H9 (cell line): ENCODE measurements at regions not wholly inside any gene's neighbourhood (a gene's known extent, or its start where the extent isn't known, plus 50 kb on each side); places are given as distances from the start of the nearest gene placed in this dataset.

Source experiments
- DNase-seq: peaks from one replicate; pipeline ENCODE4 v3.0.0-alpha.2; 2017
- H2AFZ ChIP-seq: one replicate; pipeline ENCODE4 v1.6.1; 2013; ENCODE audit warnings: mild to moderate bottlenecking, low read length, control low read depth, moderate library complexity
- H2AK5ac ChIP-seq: 2 replicates; pipeline ENCODE4 v1.6.1; 2013; ENCODE audit warnings: low read length, control low read depth, mixed read lengths; ENCODE audit not compliant: insufficient read length
- H2BK120ac ChIP-seq: one replicate; pipeline ENCODE4 v1.6.1; 2013; ENCODE audit warnings: low read depth, mild to moderate bottlenecking, low read length, control low read depth, inconsistent platforms; ENCODE audit not compliant: poor library complexity, severe bottlenecking
- H2BK12ac ChIP-seq: 2 replicates; pipeline ENCODE4 v1.6.1; 2013; ENCODE audit warnings: low read length, control low read depth, mixed read lengths, low read depth; ENCODE audit not compliant: insufficient read length
- H2BK15ac ChIP-seq: 2 replicates; pipeline ENCODE4 v1.6.1; 2013; ENCODE audit warnings: low read depth, low read length, control low read depth
- H2BK20ac ChIP-seq: one replicate; pipeline ENCODE4 v1.6.1; 2013; ENCODE audit warnings: low read depth, mild to moderate bottlenecking, low read length, control low read depth, inconsistent platforms; ENCODE audit not compliant: poor library complexity, severe bottlenecking
- H2BK5ac ChIP-seq: 2 replicates; pipeline ENCODE4 v1.6.1; 2013; ENCODE audit warnings: low read length, control low read depth, mixed read lengths; ENCODE audit not compliant: insufficient read length
- H3K14ac ChIP-seq: 2 replicates; pipeline ENCODE4 v1.6.1; 2013; ENCODE audit warnings: low read length, control low read depth; ENCODE audit not compliant: insufficient read depth
- H3K18ac ChIP-seq: 2 replicates; pipeline ENCODE4 v1.6.1; 2013; ENCODE audit warnings: low read depth, mild to moderate bottlenecking, mixed read lengths, low read length, control low read depth; ENCODE audit not compliant: insufficient read length
- H3K23ac ChIP-seq: 2 replicates; pipeline ENCODE4 v1.6.1; 2013; ENCODE audit warnings: low read length, control low read depth, mixed read lengths, low read depth; ENCODE audit not compliant: insufficient read length
- H3K23me2 ChIP-seq: 2 replicates; pipeline ENCODE4 v1.6.1; 2013; ENCODE audit warnings: low read depth, mild to moderate bottlenecking, mixed read lengths, low read length, control low read depth; ENCODE audit not compliant: insufficient read length, poor library complexity, severe bottlenecking
- H3K27ac ChIP-seq: 2 replicates; pipeline ENCODE4 v1.5.1; 2013; ENCODE audit warnings: low read length, control low read depth, mixed read lengths, low read depth; ENCODE audit not compliant: insufficient read length
- H3K27me3 ChIP-seq: 2 replicates; pipeline ENCODE4 v1.6.1; 2013; ENCODE audit warnings: low read length, control low read depth, inconsistent platforms; ENCODE audit not compliant: insufficient read depth
- H3K4ac ChIP-seq: 2 replicates; pipeline ENCODE4 v1.6.1; 2013; ENCODE audit warnings: low read depth, mild to moderate bottlenecking, control low read depth, inconsistent platforms, low read length, moderate library complexity
- H3K4me1 ChIP-seq: 2 replicates; pipeline ENCODE4 v1.6.1; 2013; ENCODE audit warnings: low read length, control low read depth, inconsistent platforms; ENCODE audit not compliant: insufficient read depth
- H3K4me2 ChIP-seq: 2 replicates; pipeline ENCODE4 v1.6.1; 2013; ENCODE audit warnings: low read length, control low read depth, mixed read lengths; ENCODE audit not compliant: insufficient read length, insufficient read depth
- H3K56ac ChIP-seq: 2 replicates; pipeline ENCODE4 v1.6.1; 2013; ENCODE audit warnings: low read depth, mild to moderate bottlenecking, mixed read lengths, low read length, control low read depth; ENCODE audit not compliant: insufficient read length
- H3K79me1 ChIP-seq: 2 replicates; pipeline ENCODE4 v1.6.1; 2013; ENCODE audit warnings: low read depth, mild to moderate bottlenecking, moderate library complexity, low read length, control low read depth, inconsistent platforms; ENCODE audit not compliant: insufficient read depth, poor library complexity, severe bottlenecking
- H3K79me2 ChIP-seq: 2 replicates; pipeline ENCODE4 v1.6.1; 2013; ENCODE audit warnings: low read length, control low read depth, inconsistent platforms; ENCODE audit not compliant: insufficient read depth
- H3K9ac ChIP-seq: 2 replicates; pipeline ENCODE4 v1.6.1; 2013; ENCODE audit warnings: low read length, control low read depth, mixed read lengths; ENCODE audit not compliant: insufficient read length; ENCODE audit errors: extremely low read depth
- H3K9me3 ChIP-seq: one replicate; pipeline ENCODE4 v1.6.1; 2013; ENCODE audit warnings: low read depth, low read length, inconsistent platforms; ENCODE audit not compliant: control insufficient read depth
- H3T11ph ChIP-seq: one replicate; pipeline ENCODE4 v1.6.1; 2013; ENCODE audit warnings: mild to moderate bottlenecking, low read length, control low read depth, inconsistent platforms
- H4K20me1 ChIP-seq: one replicate; pipeline ENCODE4 v1.6.1; 2013; ENCODE audit not compliant: control insufficient read depth, insufficient read length, insufficient read depth
- H4K5ac ChIP-seq: 2 replicates; pipeline ENCODE4 v1.6.1; 2013; ENCODE audit warnings: low read depth, mild to moderate bottlenecking, mixed read lengths, low read length, control low read depth; ENCODE audit not compliant: insufficient read length
- H4K8ac ChIP-seq: replicated peaks from 2 replicates; pipeline ENCODE4 v1.6.1; 2013; ENCODE audit warnings: low read length, control low read depth, mixed read lengths, low read depth; ENCODE audit not compliant: insufficient read length
- H4K91ac ChIP-seq: 2 replicates; pipeline ENCODE4 v1.6.1; 2013; ENCODE audit warnings: low read depth, mild to moderate bottlenecking, moderate library complexity, mixed read lengths, low read length, control low read depth; ENCODE audit not compliant: insufficient read length
- H3K27ac Mint-ChIP-seq, 3 experiments: 2 replicates in 2 of 3; 3 replicates in 1 of 3; pipeline ENCODE4 v1.8.0; 2020 to 2021; ENCODE audit warnings: mixed read lengths in 3 of 3, mild to moderate bottlenecking in 1 of 3, moderate library complexity in 1 of 3
- H3K27me3 Mint-ChIP-seq: 2 replicates; pipeline ENCODE4 v1.8.0; 2021; ENCODE audit warnings: low read depth, mild to moderate bottlenecking, moderate library complexity, mixed read lengths
- H3K36me3 Mint-ChIP-seq, 3 experiments: 2 replicates in 2 of 3; 3 replicates in 1 of 3; pipeline ENCODE4 v1.8.0; 2020 to 2021; ENCODE audit warnings: low read depth in 3 of 3, mixed read lengths in 3 of 3; ENCODE audit not compliant: insufficient read depth in 1 of 3
- H3K4me1 Mint-ChIP-seq, 2 experiments: 2 replicates each; pipeline ENCODE4 v1.8.0; 2020; ENCODE audit warnings: mixed read lengths in 2 of 2
- H3K4me3 Mint-ChIP-seq, 2 experiments: 2 replicates in 1 of 2; 3 replicates in 1 of 2; pipeline ENCODE4 v1.8.0; 2020 to 2021; ENCODE audit warnings: mild to moderate bottlenecking in 2 of 2, mixed read lengths in 2 of 2, moderate library complexity in 1 of 2
- H3K9me3 Mint-ChIP-seq, 2 experiments: 2 replicates in 1 of 2; 3 replicates in 1 of 2; pipeline ENCODE4 v1.8.0; 2020; ENCODE audit warnings: mild to moderate bottlenecking in 2 of 2, mixed read lengths in 2 of 2, moderate library complexity in 1 of 2
- CTCF ChIP-seq: fragments of 200-600 bp; sonication (generic); conservative IDR thresholded peaks from 3 replicates; pipeline ENCODE4 v1.8.0; 2021; ENCODE audit warnings: antibody characterized with exemption, mild to moderate bottlenecking
- WGBS: extraction: QIAGEN DNeasy Blood & Tissue Kit; methylation state at CpG from one replicate; pipeline ENCODE4 v1.1.7; 2013; ENCODE audit warnings: missing lambda C conversion rate, low lambda C conversion rate, mixed read lengths; ENCODE audit not compliant: insufficient read length; ENCODE audit errors: extremely low coverage; 5-methylcytosine and 5-hydroxymethylcytosine counted together

GRCh38 chr15:58287891-58288290, 143.9 kb upstream of the LIPC start:
- no peaks in the 10 kb centered on the region for H3K27me3 ChIP-seq
- TF ChIP-seq CTCF, result no peak
- H2AFZ ChIP-seq, result no peak overlapping the region

More at GRCh38 chr15:58287891-58288290, 143.9 kb upstream of the LIPC start:
- Histone ChIP-seq H3K18ac (no peak overlapping the region), H2AK5ac (no peak overlapping the region), H3K9me3 (no peaks in the 10 kb centered on the region), H3K4ac (no peak overlapping the region), H3K23me2 (no peaks in the 10 kb centered on the region), H2BK120ac (no peak overlapping the region), H3K27ac (no peak overlapping the region), H3K14ac (no peak overlapping the region), H3T11ph (no peak overlapping the region), H4K20me1 (no peaks in the 10 kb centered on the region), H2BK15ac (no peak overlapping the region), H4K8ac (no peak overlapping the region), H3K79me1 (no peaks in the 10 kb centered on the region), H3K4me1 (no peaks in the 10 kb centered on the region), H3K23ac (no peak overlapping the region), H2BK20ac (no peak overlapping the region), H2BK12ac (no peak overlapping the region), H4K91ac (no peak overlapping the region), H3K4me2 (no peak overlapping the region), H2BK5ac (no peak overlapping the region), H4K5ac (no peak overlapping the region), H3K9ac (no peak overlapping the region), H3K56ac (no peak overlapping the region), H3K79me2 (no peaks in the 10 kb centered on the region)
- Mint-ChIP-seq H3K4me1 (peaks cover 14 to 21% of the 10 kb centered on the region in 2 experiments), H3K27me3 (no peaks in the 10 kb centered on the region), H3K9me3 (peaks cover 2 to 5% of the 10 kb centered on the region in 2 experiments; a peak in 1 of 5 replicates), H3K27ac (no peak overlapping the region), H3K4me3 (no peak overlapping the region), H3K36me3 (peaks cover 0 to 6% (median 0%) of the 10 kb centered on the region in 3 experiments; a peak in 2 of 7 replicates)
- WGBS, result no CpG with 5 or more reads among the region's 2 CpGs
- DNase-seq, result no peak
